GM23338 (cell line): ENCODE measurements at regions not wholly inside any gene's neighbourhood (a gene's known extent, or its start where the extent isn't known, plus 50 kb on each side); places are given as distances from the start of the nearest gene placed in this dataset.

ENCODE experiments used
- CREB1 ChIP-seq: fragments of 250-450 bp; sonication (Bioruptor Pico); IDR thresholded peaks from 2 replicates; pipeline ENCODE4 v1.5.0; 2020; ENCODE audit warnings: low read depth, mild to moderate bottlenecking, moderate library complexity
- CTCF ChIP-seq, 2 experiments: fragments of 200-600 bp in 1 of 2; sonication (generic) in 1 of 2; conservative IDR thresholded peaks; 2 replicates each; pipeline versions ENCODE4 v1.5.1 to v1.6.1; 2016 to 2017; ENCODE audit warnings: antibody characterized with exemption in 2 of 2, low read depth in 2 of 2, mild to moderate bottlenecking in 2 of 2, moderate library complexity in 1 of 2
- ETS1 ChIP-seq: IDR thresholded peaks from 2 replicates; pipeline ENCODE4 v1.6.1; 2016; ENCODE audit warnings: antibody characterized with exemption
- EZH2 ChIP-seq: fragments of 200-600 bp; sonication (generic); IDR thresholded peaks from one replicate; pipeline ENCODE4 v1.8.0; 2017; ENCODE audit warnings: antibody characterized with exemption, mild to moderate bottlenecking, low read depth; ENCODE audit not compliant: unreplicated experiment
- EZH2phosphoT487 ChIP-seq: fragments of 200-600 bp; sonication (generic); IDR thresholded peaks from one replicate; pipeline ENCODE4 v1.8.1; 2018; ENCODE audit warnings: antibody characterized with exemption; ENCODE audit not compliant: unreplicated experiment
- JUNB ChIP-seq: IDR thresholded peaks from one replicate; pipeline ENCODE4 v1.6.1; 2016; ENCODE audit warnings: antibody characterized with exemption; ENCODE audit not compliant: unreplicated experiment
- NANOG ChIP-seq: IDR thresholded peaks from 2 replicates; pipeline ENCODE4 v1.6.1; 2016; ENCODE audit warnings: antibody characterized with exemption, borderline replicate concordance
- POLR2AphosphoS5 ChIP-seq: IDR thresholded peaks from 2 replicates; pipeline ENCODE4 v1.6.1; 2016; ENCODE audit warnings: antibody characterized with exemption, low read depth
- REST ChIP-seq: IDR thresholded peaks from one replicate; pipeline ENCODE4 v1.6.1; 2018; ENCODE audit warnings: antibody characterized with exemption; ENCODE audit not compliant: unreplicated experiment
- ZNF331 ChIP-seq: fragments of 250-450 bp; sonication (Bioruptor Pico); IDR thresholded peaks from 2 replicates; pipeline ENCODE4 v1.5.0; 2020; ENCODE audit warnings: low read depth, mild to moderate bottlenecking, moderate library complexity

- TF ChIP-seq POLR2AphosphoS5 (no peak), CTCF (conservative IDR thresholded peaks at IDR 0.05; ENCODE audit: low read depth in 2 of 2) (no peak), ZNF331 (CRISPR knock-in tag) (no peak), EZH2 (no peak), REST (no peak), CREB1 (CRISPR knock-in tag) (no peak), ETS1 (no peak), EZH2phosphoT487 (no peak), JUNB (no peak), NANOG (no peak)
These were observed 510.9 kb upstream of the DAB1 start for GRCh38 chr1:57934745-57935144.
